ENCODE measurements at regions not wholly inside any gene's neighbourhood (a gene's known extent, or its start where the extent isn't known, plus 50 kb on each side); places are given as distances from the start of the nearest gene placed in this dataset.

- H2AFZ ChIP-seq (replicated peaks), result no peak overlapping the region
- H3K9me3 ChIP-seq (ENCODE audit: low read depth), result no peaks in the 10 kb centered on the region
- no peak overlapping the region for H3K4me2 ChIP-seq
- peaks cover 13% of the 10 kb centered on the region for H3K4me1 ChIP-seq
- H3K79me2 ChIP-seq (ENCODE audit: low read depth), result no peaks in the 10 kb centered on the region
- DNase-seq (ENCODE audit: low spot score), result no peak
- H3K9ac ChIP-seq, result no peak overlapping the region
- H3K27me3 Mint-ChIP-seq (ENCODE audit: insufficient read depth, low read depth), result peaks cover 2% of the 10 kb centered on the region
- no peak overlapping the region for H3K4me3 ChIP-seq
- peaks cover 41% of the 10 kb centered on the region for H3K4me1 Mint-ChIP-seq
- H3K36me3 ChIP-seq, result no peaks in the 10 kb centered on the region
- no peaks in the 10 kb centered on the region for H3K36me3 Mint-ChIP-seq
- no peaks in the 10 kb centered on the region for H3K27me3 ChIP-seq
- H4K20me1 ChIP-seq (ENCODE audit: low read depth), result no peaks in the 10 kb centered on the region
- no peak overlapping the region for H3K27ac ChIP-seq
- no peak overlapping the region for H3K4me3 Mint-ChIP-seq
- H3F3A ChIP-seq (ENCODE audit: low read depth), result no peaks in the 10 kb centered on the region
- peaks cover 2% of the 10 kb centered on the region for H3K9me3 Mint-ChIP-seq
- TF ChIP-seq EZH2phosphoT487 (IDR thresholded peaks at IDR 0.05) (no peak), CTCF (IDR thresholded peaks at IDR 0.05) (no peak), EZH2 (IDR thresholded peaks at IDR 0.05) (no peak)
- no peak overlapping the region for H3K27ac Mint-ChIP-seq
Observed at GRCh38 chr5:67358186-67358585, 161.6 kb upstream of the CD180 start.

GRCh38 chr5:67355120-67355713 is 158.6 kb upstream of the CD180 start:
- peaks cover 2% of the 10 kb centered on the region for H3K27me3 Mint-ChIP-seq (ENCODE audit: insufficient read depth, low read depth)
- peaks cover 4% of the 10 kb centered on the region for H3K9me3 Mint-ChIP-seq
- no peak overlapping the region for H3K4me2 ChIP-seq
- peaks cover 13% of the 10 kb centered on the region for H3K4me1 ChIP-seq
- H3K36me3 Mint-ChIP-seq, result no peaks in the 10 kb centered on the region
- H3K79me2 ChIP-seq (ENCODE audit: low read depth), result no peaks in the 10 kb centered on the region
- H3K9me3 ChIP-seq (ENCODE audit: low read depth), result no peaks in the 10 kb centered on the region
- H3K4me3 Mint-ChIP-seq, result no peak overlapping the region
- H3K4me3 ChIP-seq, result no peak overlapping the region
- no peaks in the 10 kb centered on the region for H3K27me3 ChIP-seq
- H3K4me1 Mint-ChIP-seq, result peaks cover 46% of the 10 kb centered on the region
- H3F3A ChIP-seq (ENCODE audit: low read depth), result no peaks in the 10 kb centered on the region
- DNase-seq (ENCODE audit: low spot score), result no peak
- peak overlapping the region; percentile 91 for H3K27ac Mint-ChIP-seq
- H3K36me3 ChIP-seq, result no peaks in the 10 kb centered on the region
- H3K27ac ChIP-seq, result no peak overlapping the region
- H4K20me1 ChIP-seq (ENCODE audit: low read depth), result no peaks in the 10 kb centered on the region
- TF ChIP-seq EZH2phosphoT487 (IDR thresholded peaks at IDR 0.05), result no peak
- TF ChIP-seq CTCF (IDR thresholded peaks at IDR 0.05), result no peak
- no peak for TF ChIP-seq EZH2 (IDR thresholded peaks at IDR 0.05)
- H2AFZ ChIP-seq (replicated peaks), result no peak overlapping the region
- H3K9ac ChIP-seq, result no peak overlapping the region

DNA sequence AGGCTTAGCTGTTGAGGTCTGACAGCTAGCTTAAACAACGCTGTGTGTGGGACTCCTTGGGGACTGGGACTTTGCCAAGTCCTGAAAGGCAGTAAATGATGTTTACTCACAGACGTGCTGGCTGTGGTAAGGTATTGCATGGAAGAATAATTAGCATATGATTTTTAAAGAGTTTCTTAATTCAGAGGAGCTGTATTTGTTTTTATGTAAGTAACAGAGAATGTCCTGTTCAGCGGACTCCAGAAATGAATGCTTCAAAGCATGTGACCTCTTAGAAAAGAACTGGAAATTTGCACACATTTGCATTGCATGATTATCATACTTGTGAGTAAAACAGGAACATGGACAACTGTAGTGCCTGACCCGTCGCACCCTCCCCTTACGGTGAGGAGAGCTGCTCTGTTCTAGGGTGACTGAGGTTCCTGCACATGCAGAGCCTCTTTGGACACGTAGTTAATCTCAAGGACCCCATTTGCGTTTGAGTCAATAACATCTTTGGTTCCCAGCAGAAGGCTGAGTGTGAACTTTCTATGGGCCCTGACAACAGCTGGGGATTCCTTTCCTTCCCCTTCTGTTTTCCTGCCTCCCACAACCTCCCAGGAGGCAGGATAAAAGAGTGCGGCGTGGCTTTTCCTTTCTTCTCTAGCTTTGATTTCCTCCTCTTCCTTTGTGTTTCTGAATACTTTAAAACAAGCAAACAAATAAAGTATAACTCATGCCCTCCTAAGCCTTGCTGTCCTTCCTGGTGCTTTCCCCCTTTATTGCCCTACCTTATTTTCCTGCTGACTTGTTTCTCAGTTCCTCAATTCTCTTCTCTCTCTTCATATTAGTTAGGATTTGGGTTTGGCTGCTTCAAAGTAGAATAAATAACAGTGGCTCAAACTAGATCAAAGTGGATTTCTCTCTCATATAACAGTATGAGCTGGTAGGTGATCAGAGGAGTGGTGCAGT is 157.2 kb upstream of the CD180 start:
- no peaks in the 10 kb centered on the region for H4K20me1 ChIP-seq (ENCODE audit: low read depth)
- TF ChIP-seq EZH2phosphoT487 (IDR thresholded peaks at IDR 0.05) (no peak), EZH2 (IDR thresholded peaks at IDR 0.05) (no peak), CTCF (IDR thresholded peaks at IDR 0.05) (no peak)
- H3K4me1 ChIP-seq, result peaks cover 13% of the 10 kb centered on the region
- Mint-ChIP-seq H3K27ac (peak overlapping the region; percentile 91), H3K27me3 (ENCODE audit: insufficient read depth, low read depth) (peaks cover 4% of the 10 kb centered on the region), H3K9me3 (peaks cover 4% of the 10 kb centered on the region), H3K4me3 (no peak overlapping the region), H3K4me1 (peaks cover 42% of the 10 kb centered on the region), H3K36me3 (peaks cover 2% of the 10 kb centered on the region)
- no peak overlapping the region for H3K4me2 ChIP-seq
- H3K27ac ChIP-seq, result no peak overlapping the region
- no peaks in the 10 kb centered on the region for H3K79me2 ChIP-seq (ENCODE audit: low read depth)
- DNase-seq (ENCODE audit: low spot score), result peak; percentile 15
- H3K4me3 ChIP-seq, result no peak overlapping the region
- peak overlapping the region; percentile 17 for H2AFZ ChIP-seq (replicated peaks)
- H3K9ac ChIP-seq, result no peak overlapping the region
- H3K27me3 ChIP-seq, result no peaks in the 10 kb centered on the region
- no peaks in the 10 kb centered on the region for H3F3A ChIP-seq (ENCODE audit: low read depth)
- no peaks in the 10 kb centered on the region for H3K9me3 ChIP-seq (ENCODE audit: low read depth)
- H3K36me3 ChIP-seq, result no peaks in the 10 kb centered on the region

All from neural progenitor cell (in vitro differentiated cells).